Ascending aorta (tissue), 2 donors: ENCODE measurements at regions not wholly inside any gene's neighbourhood (a gene's known extent, or its start where the extent isn't known, plus 50 kb on each side); places are given as distances from the start of the nearest gene placed in this dataset.

Experiments used
- DNase-seq, 2 donors: peaks; one replicate each; pipeline ENCODE4 v3.0.0-alpha.2; 2019; ENCODE audit warnings: low spot score in 2 of 2
- H3K27ac ChIP-seq, 2 donors: fragments of 200-600 bp; sonication (generic); one replicate each; pipeline ENCODE4 v1.5.1; 2016 to 2017; ENCODE audit warnings: mild to moderate bottlenecking in 1 of 2
- H3K27me3 ChIP-seq: fragments of 200-600 bp; sonication (generic); one replicate; pipeline ENCODE4 v1.5.1; 2017
- H3K36me3 ChIP-seq, 2 donors: fragments of 200-600 bp; sonication (generic); one replicate each; pipeline ENCODE4 v1.5.1; 2016
- H3K4me1 ChIP-seq, 2 donors: fragments of 200-600 bp; sonication (generic); one replicate each; pipeline ENCODE4 v1.5.1; 2016 to 2017; ENCODE audit warnings: mild to moderate bottlenecking in 1 of 2
- H3K4me3 ChIP-seq, 2 donors: fragments of 200-600 bp; sonication (generic); one replicate each; pipeline ENCODE4 v1.5.1; 2016 to 2017; ENCODE audit warnings: mild to moderate bottlenecking in 1 of 2
- H3K9me3 ChIP-seq, 2 donors: fragments of 200-600 bp; sonication (generic); one replicate each; pipeline ENCODE4 v1.5.1; 2016
- intact Hi-C: fragments of 100-400 bp; cut with DNase I; formaldehyde crosslinking; loops from one replicate; pipeline ENCODE4 v1.15.1; 2023
- TF ChIP-seq, protein P1 (sequence below), 3 experiments: fragments of 200-600 bp in 2 of 3; fragments of 450-650 bp in 1 of 3; sonication (generic) in 2 of 3; IDR thresholded peaks; one replicate each; pipeline ENCODE4 v1.5.1; 2016 to 2019; ENCODE audit warnings: antibody characterized with exemption in 3 of 3, mild to moderate bottlenecking in 1 of 3, moderate library complexity in 1 of 3

DNA sequence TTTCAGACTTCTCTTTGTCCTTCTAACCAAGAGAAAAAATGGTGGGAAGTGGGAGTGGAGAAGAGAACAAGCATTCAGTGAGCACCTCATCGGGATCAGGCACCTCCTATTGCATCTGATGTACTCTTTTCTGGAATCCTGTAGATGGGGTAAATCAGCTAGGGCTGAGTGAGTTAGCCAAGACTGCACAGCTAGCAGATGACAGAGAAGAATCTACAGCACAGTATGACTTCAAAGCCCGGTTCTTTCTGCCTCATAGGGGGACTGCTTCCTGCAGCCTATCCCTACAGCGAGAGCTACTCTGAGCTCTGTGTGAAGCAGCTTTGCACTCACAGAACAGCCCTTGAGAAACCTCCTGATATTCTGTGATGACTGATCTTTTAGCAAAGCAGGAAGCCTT lies 275.2 kb upstream of the MEIS2 start:
- no peak for DNase-seq
- H3K4me1 ChIP-seq, result no peaks in the 10 kb centered on the region
- TF ChIP-seq, protein P1, sequence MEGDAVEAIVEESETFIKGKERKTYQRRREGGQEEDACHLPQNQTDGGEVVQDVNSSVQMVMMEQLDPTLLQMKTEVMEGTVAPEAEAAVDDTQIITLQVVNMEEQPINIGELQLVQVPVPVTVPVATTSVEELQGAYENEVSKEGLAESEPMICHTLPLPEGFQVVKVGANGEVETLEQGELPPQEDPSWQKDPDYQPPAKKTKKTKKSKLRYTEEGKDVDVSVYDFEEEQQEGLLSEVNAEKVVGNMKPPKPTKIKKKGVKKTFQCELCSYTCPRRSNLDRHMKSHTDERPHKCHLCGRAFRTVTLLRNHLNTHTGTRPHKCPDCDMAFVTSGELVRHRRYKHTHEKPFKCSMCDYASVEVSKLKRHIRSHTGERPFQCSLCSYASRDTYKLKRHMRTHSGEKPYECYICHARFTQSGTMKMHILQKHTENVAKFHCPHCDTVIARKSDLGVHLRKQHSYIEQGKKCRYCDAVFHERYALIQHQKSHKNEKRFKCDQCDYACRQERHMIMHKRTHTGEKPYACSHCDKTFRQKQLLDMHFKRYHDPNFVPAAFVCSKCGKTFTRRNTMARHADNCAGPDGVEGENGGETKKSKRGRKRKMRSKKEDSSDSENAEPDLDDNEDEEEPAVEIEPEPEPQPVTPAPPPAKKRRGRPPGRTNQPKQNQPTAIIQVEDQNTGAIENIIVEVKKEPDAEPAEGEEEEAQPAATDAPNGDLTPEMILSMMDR (IDR thresholded peaks at IDR 0.05), result no peak
- H3K27me3 ChIP-seq, result no peaks in the 10 kb centered on the region
- H3K4me3 ChIP-seq, result no peak overlapping the region
- H3K27ac ChIP-seq, result no peak overlapping the region
- intact Hi-C loops, result no loop called here
- H3K36me3 ChIP-seq, result no peaks in the 10 kb centered on the region
- H3K9me3 ChIP-seq, result no peaks in the 10 kb centered on the region

DNA sequence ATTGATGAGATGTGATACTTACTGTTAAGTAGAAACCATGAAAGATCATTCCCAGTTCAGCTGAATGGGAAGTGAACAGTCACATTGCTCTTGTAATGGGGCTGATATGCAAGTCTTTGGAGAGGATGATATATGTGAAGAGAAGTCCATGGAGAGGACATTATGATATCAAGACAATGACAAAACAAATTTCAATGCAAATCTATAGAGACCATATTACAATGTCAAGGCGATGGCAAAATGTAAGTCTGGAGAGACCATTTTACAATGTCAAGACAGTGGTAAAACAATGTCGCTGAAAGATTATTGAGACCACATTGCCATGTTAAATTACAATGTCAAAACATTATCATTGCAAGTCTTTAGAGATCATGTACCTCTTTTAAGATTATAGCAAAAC lies 277.1 kb upstream of the MEIS2 start:
- no peaks in the 10 kb centered on the region for H3K9me3 ChIP-seq
- no peak overlapping the region for H3K27ac ChIP-seq
- no peak for DNase-seq
- H3K36me3 ChIP-seq, result no peaks in the 10 kb centered on the region
- H3K4me1 ChIP-seq, result no peaks in the 10 kb centered on the region
- no peak overlapping the region for H3K4me3 ChIP-seq
- TF ChIP-seq, protein P1 (IDR thresholded peaks at IDR 0.05), result no peak
- intact Hi-C loops, result no loop called here
- H3K27me3 ChIP-seq, result no peaks in the 10 kb centered on the region

DNA sequence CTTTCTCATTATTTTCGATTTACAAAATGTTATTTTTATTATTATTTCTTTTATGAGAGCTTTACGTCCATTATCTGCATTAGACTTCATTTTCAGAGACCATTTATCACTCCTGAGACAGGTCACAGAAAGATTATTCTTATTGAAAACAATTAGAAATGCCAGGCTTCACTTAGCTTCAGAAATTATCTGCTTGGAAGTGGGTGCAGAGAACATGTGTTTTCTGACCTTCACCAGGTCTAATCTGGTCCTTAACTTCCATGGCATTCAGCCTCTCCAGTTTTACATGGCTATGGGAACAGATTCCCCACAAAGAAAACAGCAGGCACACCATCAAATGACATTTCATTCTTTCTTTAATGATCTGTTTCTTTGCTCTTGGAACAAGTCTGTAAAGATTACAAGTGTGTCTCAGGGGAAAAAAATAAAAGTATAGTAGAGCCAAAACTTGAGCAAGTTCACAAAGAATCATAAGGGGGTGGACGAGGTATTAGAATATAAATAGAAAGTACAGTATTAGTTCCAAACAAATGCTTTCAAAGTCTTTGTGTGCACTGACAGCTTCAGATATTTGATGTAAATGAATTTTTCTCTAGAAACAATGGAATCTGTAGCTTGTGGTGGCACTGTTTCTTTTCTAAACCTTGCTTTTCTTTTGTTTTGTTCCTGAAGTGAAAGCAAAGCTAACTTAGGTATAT lies 294.2 kb upstream of the MEIS2 start:
- Histone ChIP-seq H3K4me3 (no peak overlapping the region), H3K27ac (no peak overlapping the region), H3K36me3 (no peaks in the 10 kb centered on the region), H3K4me1 (no peaks in the 10 kb centered on the region), H3K9me3 (peaks cover 0 to 5% of the 10 kb centered on the region in 2 donors), H3K27me3 (no peaks in the 10 kb centered on the region)
- no peak for DNase-seq
- TF ChIP-seq, protein P1 (IDR thresholded peaks at IDR 0.05), result no peak
- intact Hi-C loops, result no loop called here

- TF ChIP-seq, protein P1 (IDR thresholded peaks at IDR 0.05), result no peak
- peaks cover 0 to 2% of the 10 kb centered on the region in 2 donors for H3K9me3 ChIP-seq
- intact Hi-C loops, result no loop called here
Observed at GRCh38 chr15:37395100-37395468, 294.7 kb upstream of the MEIS2 start.

GRCh38 chr15:37397266-37398022 lies 297.1 kb upstream of the MEIS2 start:
- Histone ChIP-seq H3K27ac (no peak overlapping the region), H3K9me3 (no peaks in the 10 kb centered on the region), H3K36me3 (no peaks in the 10 kb centered on the region), H3K4me1 (no peaks in the 10 kb centered on the region), H3K4me3 (no peak overlapping the region), H3K27me3 (no peaks in the 10 kb centered on the region)
- DNase-seq, result no peak
- TF ChIP-seq, protein P1 (IDR thresholded peaks at IDR 0.05), result no peak
- intact Hi-C loops, result no loop called here

More at GRCh38 chr15:37395100-37395468, 294.7 kb upstream of the MEIS2 start:
- H3K27me3 ChIP-seq, result no peaks in the 10 kb centered on the region
- H3K36me3 ChIP-seq, result no peaks in the 10 kb centered on the region
- no peaks in the 10 kb centered on the region for H3K4me1 ChIP-seq
- DNase-seq, result no peak
- H3K4me3 ChIP-seq, result no peak overlapping the region
- H3K27ac ChIP-seq, result no peak overlapping the region
